ENCODE measurements at regions not wholly inside any gene's neighbourhood (a gene's known extent, or its start where the extent isn't known, plus 50 kb on each side); places are given as distances from the start of the nearest gene placed in this dataset.

- CTCF ChIA-PET = no interaction called here
- intact Hi-C loops (cut with micrococcal nuclease; ENCODE audit: unreplicated experiment) = no loop called here
Observed at GRCh38 chr3:102069211-102069662, 219.9 kb downstream of the NFKBIZ start.

More at GRCh38 chr3:102069211-102069662, 219.9 kb downstream of the NFKBIZ start:
- no peak for TF ChIP-seq HDGF (IDR thresholded peaks at IDR 0.05)
- no peak for TF ChIP-seq GATAD2B (conservative IDR thresholded peaks at IDR 0.05; ENCODE audit: low read depth)
- TF ChIP-seq RFX5 (IDR thresholded peaks at IDR 0.05; ENCODE audit: low read depth, low read length) = no peak
- TF ChIP-seq MEF2A (IDR thresholded peaks at IDR 0.05; ENCODE audit: insufficient read depth, low read depth, low read length) = no peak
- no peak for TF ChIP-seq SKIL (IDR thresholded peaks at IDR 0.05; ENCODE audit: low read depth, poor library complexity, severe bottlenecking)
- no peak for TF ChIP-seq POLR2AphosphoS5 (IDR thresholded peaks at IDR 0.05; ENCODE audit: low read length)
- no peak for TF ChIP-seq RELA (IDR thresholded peaks at IDR 0.05; ENCODE audit: borderline replicate concordance, partially characterized antibody)
- no peak for TF ChIP-seq MXI1 (IDR thresholded peaks at IDR 0.05; ENCODE audit: low read depth, low read length)
- TF ChIP-seq EP300 (IDR thresholded peaks at IDR 0.05; ENCODE audit: borderline replicate concordance in 1 of 2, control insufficient read depth in 1 of 2, low read depth in 2 of 2, low read length in 2 of 2) = no peak
- no peak for TF ChIP-seq NBN (IDR thresholded peaks at IDR 0.05)
- TF ChIP-seq NFYA (IDR thresholded peaks at IDR 0.05; ENCODE audit: borderline replicate concordance, low read depth, low read length) = no peak
- TF ChIP-seq CBX5 (IDR thresholded peaks at IDR 0.05; ENCODE audit: low read depth) = no peak
- TF ChIP-seq MEF2B (IDR thresholded peaks at IDR 0.05; ENCODE audit: partially characterized antibody, poor library complexity, severe bottlenecking) = no peak
- no peak for TF ChIP-seq ZNF384 (IDR thresholded peaks at IDR 0.05; ENCODE audit: borderline replicate concordance, low read depth, low read length)
- TF ChIP-seq SPI1 (IDR thresholded peaks at IDR 0.05; ENCODE audit: borderline replicate concordance, insufficient read depth, low read depth, low read length) = no peak
- TF ChIP-seq RAD51 (IDR thresholded peaks at IDR 0.05) = no peak
- no peak for TF ChIP-seq ATF2 (IDR thresholded peaks at IDR 0.05; ENCODE audit: low read length)
- TF ChIP-seq BCL11A (IDR thresholded peaks at IDR 0.05; ENCODE audit: low read depth, low read length) = no peak
- no peak for TF ChIP-seq EGR1 (IDR thresholded peaks at IDR 0.05; ENCODE audit: borderline replicate concordance in 1 of 2, low read depth in 2 of 2, low read length in 2 of 2)
- no peak overlapping the region for H3K4me3 ChIP-seq
- DNase-seq (ENCODE audit: low read depth, low spot score) (no peak), FAIRE-seq (no peak), ATAC-seq (no peak)
- no peaks in the 10 kb centered on the region for H3K36me3 ChIP-seq (ENCODE audit: control insufficient read depth in 2 of 2, insufficient read depth in 2 of 2, low read length in 1 of 2)
- no peaks in the 10 kb centered on the region for H3K79me2 ChIP-seq (ENCODE audit: control insufficient read depth, insufficient read depth, low read length)
- SMC1A ChIA-PET (ENCODE audit: uncharacterized antibody, unreplicated experiment) = interaction anchor here (0.6 to 1.0 kb wide), 2 partner anchors 10 to 70 kb away, joined by 3 read pairs; no protein-coding TSS in a partner anchor
- no peaks in the 10 kb centered on the region for H3K27me3 ChIP-seq (replicated peaks in 1 of 2; ENCODE audit: control insufficient read depth in 2 of 2, insufficient read depth in 2 of 2, low read length in 1 of 2)
- in situ Hi-C loops (cut with MboI) = no loop called here
- POLR2A ChIA-PET = no interaction called here
- RAD21 ChIA-PET (ENCODE audit: unreplicated experiment) = no interaction called here
- H3K4me2 ChIP-seq (ENCODE audit: control insufficient read depth, insufficient read depth) = no peak overlapping the region
- no peaks in the 10 kb centered on the region for H3K4me1 ChIP-seq (ENCODE audit: control insufficient read depth, insufficient read depth, low read length)
- no peaks in the 10 kb centered on the region for H4K20me1 ChIP-seq (ENCODE audit: control insufficient read depth, insufficient read depth)
- WGBS (ENCODE audit: insufficient coverage, insufficient replicate concordance, low lambda C conversion rate, missing lambda C conversion rate) = 8% methylated on average over 1 of the region's 1 CpG
- H3K9me3 ChIP-seq (replicated peaks; ENCODE audit: control insufficient read depth, insufficient read depth, low read length) = no peaks in the 10 kb centered on the region; the same call in 2 of the 3 replicates
- no TSS peak for BruUV-seq (replicated peaks)
- no peak overlapping the region for H3K27ac ChIP-seq (ENCODE audit: control insufficient read depth, insufficient read depth)
- no peak overlapping the region for H2AFZ ChIP-seq (ENCODE audit: control insufficient read depth, low read depth, low read length)
- no peak overlapping the region for H3K9ac ChIP-seq (ENCODE audit: control insufficient read depth, insufficient read depth, low read length)
